ENCODE measurements at regions not wholly inside any gene's neighbourhood (a gene's known extent, or its start where the extent isn't known, plus 50 kb on each side); places are given as distances from the start of the nearest gene placed in this dataset.
"Not testable (repeated sequence)": the region's sequence is repeated elsewhere in the genome, so short reads cannot be mapped to it uniquely, and the experiment has no call there.

DNA sequence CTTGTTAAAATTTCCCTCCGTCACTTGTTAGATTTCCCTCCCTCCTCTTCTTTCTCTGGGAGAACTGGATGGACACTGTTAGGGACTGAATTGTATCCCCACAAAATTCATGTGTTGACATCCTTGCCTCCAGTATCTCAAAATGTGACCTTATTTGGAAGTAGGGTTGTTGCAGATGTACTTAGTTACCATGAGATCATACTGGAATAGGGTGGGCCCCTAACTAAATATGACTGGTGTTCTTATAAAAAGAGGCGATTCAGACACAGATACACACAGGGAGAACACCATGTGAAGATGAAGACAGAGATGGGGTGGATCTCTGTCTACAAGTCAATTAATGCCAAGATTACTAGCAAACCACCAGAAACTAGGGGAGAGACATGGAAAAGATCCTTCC, 139.5 kb downstream of the ALDH8A1 start:
- Mint-ChIP-seq H3K27me3 (peaks cover 13% of the 10 kb centered on the region), H3K9me3 (no peaks in the 10 kb centered on the region), H3K27ac (no peak overlapping the region), H3K4me3 (no peak overlapping the region), H3K4me1 (no peaks in the 10 kb centered on the region), H3K36me3 (no peaks in the 10 kb centered on the region)
- DNase-seq: no peak

DNA sequence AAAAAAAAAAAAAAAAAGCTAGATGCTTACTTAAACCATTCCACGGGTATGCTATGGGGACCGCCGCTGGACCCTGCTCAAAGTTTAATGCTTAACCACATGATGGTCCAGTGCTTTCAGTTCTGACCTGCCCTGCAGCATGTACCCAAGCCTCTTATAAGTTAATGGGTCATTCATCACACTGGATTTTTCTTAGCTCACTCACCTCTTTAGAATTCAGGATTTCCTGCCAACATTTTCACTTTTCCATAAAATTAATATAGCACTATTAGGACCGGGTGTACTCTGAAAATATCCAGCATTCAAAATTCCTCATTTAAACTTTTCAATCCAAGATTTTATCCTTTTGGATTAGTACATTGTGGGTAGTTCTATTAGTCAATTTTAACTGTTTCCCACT, 140.8 kb downstream of the ALDH8A1 start:
- H3K27ac Mint-ChIP-seq: no peak overlapping the region
- H3K36me3 Mint-ChIP-seq: no peaks in the 10 kb centered on the region
- no peak overlapping the region for H3K4me3 Mint-ChIP-seq

DNA sequence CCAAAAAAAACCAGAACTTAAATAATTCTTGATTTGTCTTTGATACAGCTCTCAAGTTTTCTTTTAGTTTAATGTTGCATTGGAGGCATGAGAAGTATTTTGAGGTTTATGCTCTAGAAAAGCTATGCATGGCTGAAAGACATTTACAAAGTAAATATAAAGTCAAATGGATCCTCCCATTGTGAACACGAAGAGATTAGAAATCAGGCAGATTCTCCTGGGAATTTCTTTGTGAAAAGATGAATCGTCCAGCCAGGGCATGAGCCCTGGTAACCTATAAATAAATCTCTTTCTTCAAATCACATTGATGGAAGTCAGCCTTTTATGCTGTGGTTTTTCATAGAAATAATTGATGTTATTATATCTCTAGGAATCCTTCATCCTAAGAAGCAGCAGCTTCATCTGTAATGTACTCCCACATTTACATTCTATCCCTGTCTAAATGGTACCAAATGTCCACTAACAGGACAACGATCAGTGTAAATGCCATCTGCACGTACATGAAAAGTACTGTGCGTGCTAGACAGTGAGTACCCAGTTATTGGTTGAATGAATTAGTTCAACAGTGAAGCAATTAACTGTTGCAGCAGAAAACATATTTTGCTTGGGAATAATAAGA, 143.6 kb downstream of the ALDH8A1 start:
- H3K4me3 Mint-ChIP-seq: no peak overlapping the region
- no peaks in the 10 kb centered on the region for H3K36me3 Mint-ChIP-seq
- DNase-seq: no peak
- H3K9me3 Mint-ChIP-seq: no peaks in the 10 kb centered on the region
- H3K4me1 Mint-ChIP-seq: no peaks in the 10 kb centered on the region
- peaks cover 17% of the 10 kb centered on the region for H3K27me3 Mint-ChIP-seq
- no peak overlapping the region for H3K27ac Mint-ChIP-seq

More for the DNA sequence above, 140.8 kb downstream of the ALDH8A1 start:
- peaks cover 17% of the 10 kb centered on the region for H3K27me3 Mint-ChIP-seq
- H3K9me3 Mint-ChIP-seq: no peaks in the 10 kb centered on the region
- DNase-seq: no peak
- H3K4me1 Mint-ChIP-seq: no peaks in the 10 kb centered on the region

DNA sequence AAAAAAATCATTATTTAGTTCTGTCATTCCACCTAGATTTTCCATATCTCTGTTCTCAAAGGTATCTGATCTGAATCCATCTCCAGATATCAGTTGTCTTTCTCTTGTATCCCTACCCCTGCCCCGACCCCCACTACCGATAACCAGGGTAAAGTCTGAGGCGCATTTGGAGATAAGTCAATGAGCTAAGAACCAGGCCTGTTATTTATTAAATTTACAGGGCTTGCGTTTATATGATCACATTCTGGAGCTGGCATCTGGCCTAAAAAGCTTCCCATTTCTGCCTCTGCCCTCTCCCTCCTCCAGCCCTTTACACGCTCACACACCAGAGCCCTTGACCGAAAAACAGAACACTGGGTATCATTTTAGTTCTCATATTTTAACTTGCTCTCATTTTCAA, 144.7 kb downstream of the ALDH8A1 start:
- Mint-ChIP-seq H3K4me3 (no peak overlapping the region), H3K36me3 (no peaks in the 10 kb centered on the region), H3K4me1 (no peaks in the 10 kb centered on the region), H3K27me3 (peaks cover 17% of the 10 kb centered on the region), H3K9me3 (no peaks in the 10 kb centered on the region), H3K27ac (no peak overlapping the region)
- no peak for DNase-seq

DNA sequence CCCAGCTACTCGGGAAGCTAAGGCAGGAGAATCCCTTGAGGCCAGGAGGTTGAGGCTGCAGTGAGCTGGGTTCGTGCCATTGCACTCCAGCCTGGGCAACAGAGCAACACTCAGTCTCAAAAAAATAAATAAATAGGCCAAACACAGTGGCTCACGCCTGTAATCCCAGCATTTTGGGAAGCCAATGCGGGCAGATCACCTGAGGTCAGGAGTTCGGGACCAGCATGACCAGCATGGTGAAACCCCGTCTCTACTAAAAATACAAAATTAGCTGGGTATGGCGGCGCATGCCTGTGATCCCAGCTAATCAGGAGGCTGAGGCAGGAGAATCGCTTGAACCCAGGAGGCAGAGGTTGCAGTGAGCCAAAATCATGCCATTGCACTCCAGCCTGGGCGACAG, 145.6 kb downstream of the ALDH8A1 start:
- not testable (repeated sequence) for H3K9me3 Mint-ChIP-seq, DNase-seq, H3K27ac Mint-ChIP-seq, H3K4me3 Mint-ChIP-seq, H3K4me1 Mint-ChIP-seq, H3K36me3 Mint-ChIP-seq
- peaks cover 14% of the 10 kb centered on the region for H3K27me3 Mint-ChIP-seq

DNA sequence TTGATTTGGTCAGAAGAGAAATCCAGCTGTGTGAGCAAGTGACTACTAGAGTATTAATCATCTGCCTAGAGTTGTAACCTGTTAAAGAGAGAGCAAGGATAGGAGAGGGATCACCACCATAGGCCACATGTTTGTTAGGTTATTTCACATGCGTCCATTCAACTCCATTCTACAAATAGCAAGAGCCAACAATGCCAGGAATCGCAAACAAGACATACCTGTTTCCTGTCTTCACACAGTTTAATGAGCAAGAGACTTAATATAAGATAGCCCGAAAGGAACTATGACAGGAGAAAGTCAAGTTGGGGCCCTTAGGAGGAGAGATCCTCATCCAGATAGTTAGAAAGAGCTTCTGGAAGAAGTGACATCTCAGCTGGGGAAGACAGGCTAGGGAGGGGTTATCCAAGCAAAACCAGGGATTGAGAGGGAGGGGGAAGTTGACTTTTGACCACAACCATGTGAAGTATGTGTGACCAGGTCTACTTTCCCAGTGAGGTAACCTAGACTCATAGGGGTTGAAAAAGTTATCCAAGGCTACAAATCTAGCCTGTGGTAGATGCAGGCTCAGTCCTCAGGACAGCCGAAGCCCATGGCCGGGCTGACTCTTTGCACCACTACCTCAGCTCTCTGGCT, 147.4 kb downstream of the ALDH8A1 start:
- no peak for DNase-seq
- H3K36me3 Mint-ChIP-seq: no peaks in the 10 kb centered on the region
- H3K27me3 Mint-ChIP-seq: peaks cover 12% of the 10 kb centered on the region
- no peaks in the 10 kb centered on the region for H3K9me3 Mint-ChIP-seq
- no peak overlapping the region for H3K27ac Mint-ChIP-seq
- H3K4me1 Mint-ChIP-seq: no peaks in the 10 kb centered on the region
- H3K4me3 Mint-ChIP-seq: no peak overlapping the region

DNA sequence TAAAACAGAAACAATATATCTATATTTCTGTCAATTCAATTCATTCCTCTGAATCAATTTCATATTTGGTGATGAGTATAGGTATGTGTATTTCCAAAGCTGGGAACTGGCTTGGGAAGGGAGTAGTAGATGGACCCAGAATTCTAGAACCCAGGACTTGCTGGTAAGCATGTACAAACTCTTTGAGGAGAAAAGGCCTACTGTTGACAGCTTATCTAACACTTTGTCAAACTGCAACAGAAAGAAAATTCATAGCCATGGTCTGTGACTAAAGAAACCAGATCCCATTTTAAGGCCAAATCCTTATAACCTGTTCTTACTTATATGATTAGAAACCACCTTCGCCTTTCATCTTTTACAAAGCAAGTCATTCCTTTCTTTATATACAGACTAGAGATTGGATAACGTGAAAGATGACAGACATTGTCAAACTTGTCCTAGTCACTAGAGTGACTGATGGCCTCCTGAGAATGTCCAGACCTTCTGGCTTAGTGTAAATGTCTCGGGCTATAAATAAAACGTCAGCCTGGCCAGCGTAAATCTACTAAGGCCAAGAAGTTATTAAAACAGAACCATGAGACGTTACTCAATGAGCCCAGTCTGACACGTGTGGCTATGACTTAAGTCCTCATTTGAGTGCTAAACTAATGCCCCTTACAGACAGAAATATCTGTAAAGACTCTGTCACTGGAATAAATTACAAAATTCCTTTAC, 152.3 kb downstream of the ALDH8A1 start:
- Mint-ChIP-seq H3K27ac (no peak overlapping the region), H3K27me3 (no peaks in the 10 kb centered on the region), H3K36me3 (no peaks in the 10 kb centered on the region), H3K4me1 (no peaks in the 10 kb centered on the region), H3K9me3 (peaks cover 3% of the 10 kb centered on the region), H3K4me3 (no peak overlapping the region)
- DNase-seq: no peak

DNA sequence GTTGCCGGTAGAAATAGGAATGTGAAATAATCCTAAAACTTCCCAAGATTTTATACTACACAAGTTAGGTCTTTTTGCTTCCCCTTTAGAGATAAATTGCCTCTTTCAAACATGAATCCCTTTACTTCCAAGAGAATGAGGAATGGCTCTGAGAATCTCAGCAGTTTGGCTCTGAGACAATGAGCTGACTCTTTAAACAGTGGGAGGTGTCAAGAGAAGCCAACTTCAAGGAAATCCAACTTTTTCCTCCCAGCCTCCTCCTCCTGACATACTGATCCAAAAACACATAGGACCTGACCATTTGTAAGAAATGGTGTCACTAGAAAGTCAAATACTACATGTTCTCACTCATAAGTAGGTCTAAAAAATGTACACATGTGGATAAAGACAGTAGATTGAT, 154.2 kb downstream of the ALDH8A1 start:
- Mint-ChIP-seq H3K27me3 (peaks cover 7% of the 10 kb centered on the region), H3K36me3 (no peaks in the 10 kb centered on the region), H3K4me1 (no peaks in the 10 kb centered on the region), H3K9me3 (peaks cover 19% of the 10 kb centered on the region), H3K27ac (no peak overlapping the region), H3K4me3 (no peak overlapping the region)
- DNase-seq: no peak

DNA sequence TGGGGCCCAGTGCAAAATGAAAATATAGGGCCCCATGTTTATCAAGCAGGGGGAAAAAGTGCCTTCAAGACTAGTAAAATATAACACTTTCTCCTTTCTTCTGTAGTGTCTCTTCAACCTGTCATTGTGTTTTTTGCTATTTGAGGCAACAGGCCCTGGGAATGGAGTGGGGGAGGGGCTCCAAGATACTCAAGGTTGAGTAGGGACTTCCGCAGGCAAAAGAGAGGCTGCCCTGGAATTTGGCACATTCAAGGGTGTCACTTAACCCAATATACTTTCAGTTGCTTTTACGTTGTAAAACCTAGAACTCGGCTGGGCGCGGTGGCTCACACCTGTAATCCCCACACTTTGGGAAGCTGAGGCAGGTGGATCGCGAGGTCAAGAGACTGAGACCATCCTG, 154.9 kb downstream of the ALDH8A1 start:
- Mint-ChIP-seq H3K9me3 (peaks cover 24% of the 10 kb centered on the region), H3K36me3 (peaks cover 3% of the 10 kb centered on the region), H3K27ac (no peak overlapping the region), H3K27me3 (peaks cover 7% of the 10 kb centered on the region), H3K4me3 (no peak overlapping the region), H3K4me1 (no peaks in the 10 kb centered on the region)
- no peak for DNase-seq

DNA sequence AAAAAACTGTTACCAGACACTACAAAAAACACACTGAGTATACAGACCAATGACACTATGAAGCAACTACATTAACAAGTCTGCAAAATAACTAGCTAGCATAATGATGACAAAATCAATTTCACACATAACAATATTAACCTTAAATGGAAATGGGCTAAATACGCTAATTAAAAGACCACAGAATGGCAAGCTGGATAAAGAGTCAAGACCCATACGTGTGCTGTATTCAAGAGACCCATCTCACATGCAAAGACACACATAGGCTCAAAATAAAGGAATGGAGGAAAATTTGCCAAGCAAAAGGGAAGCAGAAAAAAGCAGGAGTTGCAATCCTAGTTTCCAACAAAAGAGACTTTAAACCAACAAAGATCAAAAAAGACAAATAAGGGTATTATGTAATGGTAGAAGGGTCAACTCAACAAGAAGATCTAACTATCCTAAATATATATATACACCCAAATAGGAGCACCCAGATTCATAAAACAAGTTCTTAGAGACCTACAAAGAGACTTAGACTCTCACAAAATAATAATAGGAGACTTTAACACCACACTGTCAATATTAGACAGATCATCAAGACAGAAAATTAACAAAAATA, 158.6 kb downstream of the ALDH8A1 start:
- peaks cover 24% of the 10 kb centered on the region for H3K9me3 Mint-ChIP-seq
- H3K27ac Mint-ChIP-seq, H3K27me3 Mint-ChIP-seq, DNase-seq, H3K4me3 Mint-ChIP-seq, H3K36me3 Mint-ChIP-seq, H3K4me1 Mint-ChIP-seq: not testable (repeated sequence)

DNA sequence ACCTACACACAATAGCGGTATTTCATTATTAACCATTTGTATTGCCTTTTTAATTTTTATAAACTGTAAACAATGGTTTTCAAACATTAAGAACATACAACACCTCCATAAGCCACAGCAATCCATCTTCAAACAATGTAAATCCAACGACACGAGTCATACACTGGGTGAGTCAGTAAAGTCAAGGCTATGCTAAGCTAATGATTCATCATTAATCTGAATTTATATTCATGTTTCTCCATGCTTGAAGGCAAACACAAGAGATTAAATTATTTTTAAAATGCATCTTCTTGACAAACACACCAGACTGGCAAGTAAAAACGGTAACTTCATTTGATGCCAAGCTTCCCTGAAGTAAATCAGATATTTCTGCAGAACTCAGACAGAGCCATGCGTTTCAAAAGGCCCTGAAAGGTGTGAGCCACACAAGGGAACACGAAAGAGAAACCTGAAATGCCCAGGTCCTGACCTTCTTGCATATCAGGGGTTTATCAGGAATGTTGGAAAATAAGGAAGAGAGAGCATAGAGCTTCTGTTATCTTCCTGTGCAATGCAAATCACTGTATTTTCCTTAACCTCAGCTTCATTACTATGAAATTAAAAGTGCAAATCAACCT, 162.5 kb downstream of the ALDH8A1 start:
- Mint-ChIP-seq H3K36me3 (peaks cover 3% of the 10 kb centered on the region), H3K4me1 (no peaks in the 10 kb centered on the region), H3K4me3 (no peak overlapping the region), H3K9me3 (peaks cover 19% of the 10 kb centered on the region), H3K27ac (no peak overlapping the region), H3K27me3 (peaks cover 7% of the 10 kb centered on the region)
- DNase-seq: no peak

DNA sequence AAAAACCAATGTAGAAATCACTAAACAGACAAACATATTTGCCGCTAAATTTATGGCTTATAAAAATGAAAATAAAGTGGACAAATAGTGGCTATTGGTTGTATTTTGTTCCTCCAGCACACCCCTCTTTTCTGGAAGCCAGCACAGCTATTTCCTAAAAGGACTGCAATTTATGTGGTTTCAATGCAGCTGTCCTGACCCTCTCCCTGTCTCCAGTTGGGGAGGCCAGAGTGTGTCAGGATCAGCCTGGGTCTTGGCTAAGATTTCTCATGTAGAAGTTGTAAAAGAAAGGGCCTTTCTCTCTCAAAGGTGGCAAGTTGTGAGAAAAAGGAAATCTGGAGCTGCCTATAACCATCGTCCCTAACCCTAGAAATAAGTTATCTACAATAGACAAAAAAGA, 165.6 kb downstream of the ALDH8A1 start:
- Mint-ChIP-seq H3K9me3 (peaks cover 4% of the 10 kb centered on the region), H3K27ac (no peak overlapping the region), H3K36me3 (no peaks in the 10 kb centered on the region), H3K4me3 (no peak overlapping the region), H3K4me1 (no peaks in the 10 kb centered on the region), H3K27me3 (no peaks in the 10 kb centered on the region)
- DNase-seq: no peak

DNA sequence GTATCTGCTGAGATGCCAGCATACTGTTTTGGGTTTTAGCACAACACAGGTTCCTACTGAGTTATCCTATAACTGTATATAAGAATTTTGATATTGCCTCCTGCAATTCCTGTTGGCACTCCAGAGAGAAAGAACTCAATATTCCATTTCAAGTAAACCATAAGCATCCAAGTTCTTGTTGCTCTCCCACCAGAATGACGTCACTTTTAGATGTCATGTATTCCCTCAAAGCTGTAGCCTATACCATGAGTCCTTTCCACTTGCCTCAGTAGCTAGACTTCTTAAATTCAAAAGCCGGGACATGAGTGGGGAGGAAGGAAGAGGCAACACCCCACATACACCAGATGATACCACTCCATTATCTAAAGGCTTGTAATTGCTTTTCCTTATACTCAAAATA, 171.5 kb downstream of the ALDH8A1 start:
- Mint-ChIP-seq H3K27me3 (no peaks in the 10 kb centered on the region), H3K9me3 (peaks cover 24% of the 10 kb centered on the region), H3K36me3 (peaks cover 4% of the 10 kb centered on the region), H3K4me1 (no peaks in the 10 kb centered on the region), H3K27ac (no peak overlapping the region), H3K4me3 (no peak overlapping the region)
- DNase-seq: no peak

DNA sequence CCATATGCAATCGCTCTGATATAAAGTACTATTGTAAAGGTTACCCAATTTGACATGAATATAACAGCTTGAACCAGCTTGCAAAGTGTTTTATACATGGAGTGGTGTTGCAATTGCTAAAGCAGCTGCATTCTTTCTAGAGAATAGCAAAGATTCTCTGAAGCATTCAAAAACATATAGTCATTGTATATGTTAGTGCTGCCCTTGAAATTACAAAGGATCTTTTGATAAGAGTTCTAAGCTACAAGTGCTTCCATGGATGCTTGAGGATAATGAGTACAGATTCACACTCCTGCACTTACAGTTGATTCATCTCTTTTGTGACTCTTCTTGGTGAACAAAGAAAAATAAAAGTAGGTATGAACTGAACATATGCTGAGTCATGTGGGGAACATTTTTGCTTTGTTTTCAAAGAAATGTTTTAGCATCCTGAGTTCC, 175.7 kb downstream of the ALDH8A1 start:
- peaks cover under 1% of the 10 kb centered on the region for H3K27me3 Mint-ChIP-seq
- no peak overlapping the region for H3K27ac Mint-ChIP-seq
- H3K36me3 Mint-ChIP-seq: peaks cover 4% of the 10 kb centered on the region
- no peak for DNase-seq
- H3K9me3 Mint-ChIP-seq: peaks cover 19% of the 10 kb centered on the region
- no peak overlapping the region for H3K4me3 Mint-ChIP-seq
- no peaks in the 10 kb centered on the region for H3K4me1 Mint-ChIP-seq

DNA sequence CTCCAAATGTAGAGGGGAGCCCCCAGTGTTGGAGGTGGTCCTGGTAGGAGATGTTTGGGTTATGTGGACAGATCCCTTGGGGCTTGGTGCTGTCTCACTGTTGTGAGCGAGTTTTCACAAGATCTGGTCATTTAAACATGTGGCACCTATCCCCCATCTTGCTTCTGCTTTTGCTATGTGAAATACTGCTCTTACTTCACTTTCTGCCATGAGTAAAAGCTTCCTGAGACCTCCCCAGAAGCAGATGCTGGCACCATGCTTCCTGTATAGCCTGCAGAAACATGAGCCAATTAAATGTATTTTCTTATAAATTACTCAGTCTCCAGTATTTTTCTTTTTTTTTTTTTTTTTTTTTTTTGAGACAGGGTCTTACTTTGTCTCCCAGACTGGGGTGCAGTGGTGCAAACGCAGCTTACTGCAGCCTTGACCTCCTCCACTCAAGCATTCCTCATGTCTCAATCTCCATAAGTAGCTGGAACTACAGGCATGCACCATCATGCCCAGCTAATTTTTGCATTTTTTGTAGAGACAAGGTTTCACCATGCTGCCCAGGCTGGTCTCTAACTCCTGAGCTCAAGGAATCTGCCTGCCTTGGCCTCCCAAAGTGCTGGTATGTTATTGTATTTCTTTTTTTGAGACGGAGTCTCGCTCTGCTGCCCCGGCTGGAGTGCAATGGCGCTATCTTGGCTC, 177.1 kb downstream of the ALDH8A1 start:
- no peak overlapping the region for H3K4me3 Mint-ChIP-seq
- peaks cover 2% of the 10 kb centered on the region for H3K36me3 Mint-ChIP-seq
- peaks cover 4% of the 10 kb centered on the region for H3K27me3 Mint-ChIP-seq
- DNase-seq: no peak
- no peak overlapping the region for H3K27ac Mint-ChIP-seq
- H3K4me1 Mint-ChIP-seq: no peaks in the 10 kb centered on the region
- peaks cover 10% of the 10 kb centered on the region for H3K9me3 Mint-ChIP-seq
